Activated CD8-positive, alpha-beta T cell treated with anti-CD3 and anti-CD28 coated beads for 36 hours (primary cell): ENCODE measurements at regions not wholly inside any gene's neighbourhood (a gene's known extent, or its start where the extent isn't known, plus 50 kb on each side); places are given as distances from the start of the nearest gene placed in this dataset.

Experiments
- ATAC-seq: fragments of 200-7000 bp; cut with Tn5 transposase; one replicate; pipeline ENCODE4 v1.10.0; 2021; ENCODE audit warnings: mild to moderate bottlenecking, moderate library complexity
- CTCF ChIA-PET: fragments of 350-600 bp; sonication (Branson Sonifier 250); formaldehyde crosslinking; loops from one replicate; lab custom pipeline; 2021; ENCODE audit warnings: antibody characterized with exemption; lab: Charles Lee
- POLR2A ChIA-PET: fragments of 350-600 bp; sonication (Branson Sonifier 250); formaldehyde crosslinking; loops from one replicate; lab custom pipeline; 2021; ENCODE audit warnings: antibody characterized with exemption; lab: Charles Lee
- DNase-seq: peaks from one replicate; pipeline ENCODE4 v3.0.0-alpha.2; 2020
- H3K27ac Mint-ChIP-seq: one replicate; pipeline ENCODE4 v1.8.0; 2021; ENCODE audit warnings: mild to moderate bottlenecking, mixed read lengths
- H3K27me3 Mint-ChIP-seq: one replicate; pipeline ENCODE4 v1.8.0; 2021; ENCODE audit warnings: mixed read lengths
- H3K36me3 Mint-ChIP-seq: one replicate; pipeline ENCODE4 v1.8.0; 2021; ENCODE audit warnings: low read depth, mixed read lengths
- H3K4me1 Mint-ChIP-seq: one replicate; pipeline ENCODE4 v1.8.0; 2021; ENCODE audit warnings: low read depth, mixed read lengths
- H3K4me3 Mint-ChIP-seq: one replicate; pipeline ENCODE4 v1.8.0; 2021; ENCODE audit warnings: mild to moderate bottlenecking, moderate library complexity, mixed read lengths
- H3K9me3 Mint-ChIP-seq: one replicate; pipeline ENCODE4 v1.8.0; 2021; ENCODE audit warnings: mixed read lengths
- CTCF ChIP-seq: fragments of 200-600 bp; IDR thresholded peaks from one replicate; pipeline ENCODE4 v1.8.0; 2022; ENCODE audit warnings: antibody characterized with exemption, mild to moderate bottlenecking
- intact Hi-C: fragments of 100-400 bp; cut with micrococcal nuclease; formaldehyde crosslinking; loops from one replicate; pipeline ENCODE4 v1.10.0; 2022

- POLR2A ChIA-PET: no interaction called here
- no peak for ATAC-seq
- intact Hi-C loops: no loop called here
- Mint-ChIP-seq H3K4me3 (no peak overlapping the region), H3K4me1 (no peaks in the 10 kb centered on the region), H3K27ac (no peak overlapping the region), H3K27me3 (peaks cover 42% of the 10 kb centered on the region), H3K36me3 (no peaks in the 10 kb centered on the region), H3K9me3 (no peaks in the 10 kb centered on the region)
- CTCF ChIA-PET: no interaction called here
- no peak for TF ChIP-seq CTCF
- no peak for DNase-seq
These were observed 330.6 kb upstream of the F9 start for GRCh38 chrX:139199933-139200332.

GRCh38 chrX:139198936-139199335, 331.6 kb upstream of the F9 start:
- CTCF ChIA-PET: no interaction called here
- H3K27ac Mint-ChIP-seq: no peak overlapping the region
- intact Hi-C loops: no loop called here
- no peaks in the 10 kb centered on the region for H3K9me3 Mint-ChIP-seq
- H3K4me1 Mint-ChIP-seq: no peaks in the 10 kb centered on the region
- DNase-seq: no peak
- no peaks in the 10 kb centered on the region for H3K36me3 Mint-ChIP-seq
- POLR2A ChIA-PET: no interaction called here
- peaks cover 46% of the 10 kb centered on the region for H3K27me3 Mint-ChIP-seq
- H3K4me3 Mint-ChIP-seq: no peak overlapping the region
- no peak for TF ChIP-seq CTCF
- no peak for ATAC-seq

- Mint-ChIP-seq H3K27me3 (peaks cover 39% of the 10 kb centered on the region), H3K4me3 (no peak overlapping the region), H3K27ac (no peak overlapping the region), H3K36me3 (no peaks in the 10 kb centered on the region), H3K9me3 (no peaks in the 10 kb centered on the region), H3K4me1 (no peaks in the 10 kb centered on the region)
- POLR2A ChIA-PET: no interaction called here
- TF ChIP-seq CTCF: no peak
- intact Hi-C loops: no loop called here
- ATAC-seq (no peak), DNase-seq (no peak)
- CTCF ChIA-PET: no interaction called here
These were observed 333.6 kb upstream of the F9 start for GRCh38 chrX:139196890-139197289.

- intact Hi-C loops: no loop called here
- Mint-ChIP-seq H3K4me1 (no peaks in the 10 kb centered on the region), H3K9me3 (no peaks in the 10 kb centered on the region), H3K27ac (no peak overlapping the region), H3K4me3 (peak overlapping the region; percentile 5), H3K27me3 (peaks cover 33% of the 10 kb centered on the region), H3K36me3 (no peaks in the 10 kb centered on the region)
- ChIA-PET CTCF (no interaction called here), POLR2A (no interaction called here)
- DNase-seq (no peak), ATAC-seq (no peak)
- TF ChIP-seq CTCF: no peak
These were observed 335.8 kb upstream of the F9 start for GRCh38 chrX:139194571-139195280.

- intact Hi-C loops: no loop called here
These were observed 338.1 kb upstream of the F9 start for GRCh38 chrX:139192386-139192961.

More at GRCh38 chrX:139192386-139192961, 338.1 kb upstream of the F9 start:
- Mint-ChIP-seq H3K4me3 (no peak overlapping the region), H3K27me3 (peaks cover 24% of the 10 kb centered on the region), H3K4me1 (no peaks in the 10 kb centered on the region), H3K36me3 (no peaks in the 10 kb centered on the region), H3K9me3 (no peaks in the 10 kb centered on the region), H3K27ac (no peak overlapping the region)
- ChIA-PET CTCF (no interaction called here), POLR2A (no interaction called here)
- no peak for DNase-seq
- no peak for TF ChIP-seq CTCF
- no peak for ATAC-seq
